ENCODE measurements at regions not wholly inside any gene's neighbourhood (a gene's known extent, or its start where the extent isn't known, plus 50 kb on each side); places are given as distances from the start of the nearest gene placed in this dataset.

DNA sequence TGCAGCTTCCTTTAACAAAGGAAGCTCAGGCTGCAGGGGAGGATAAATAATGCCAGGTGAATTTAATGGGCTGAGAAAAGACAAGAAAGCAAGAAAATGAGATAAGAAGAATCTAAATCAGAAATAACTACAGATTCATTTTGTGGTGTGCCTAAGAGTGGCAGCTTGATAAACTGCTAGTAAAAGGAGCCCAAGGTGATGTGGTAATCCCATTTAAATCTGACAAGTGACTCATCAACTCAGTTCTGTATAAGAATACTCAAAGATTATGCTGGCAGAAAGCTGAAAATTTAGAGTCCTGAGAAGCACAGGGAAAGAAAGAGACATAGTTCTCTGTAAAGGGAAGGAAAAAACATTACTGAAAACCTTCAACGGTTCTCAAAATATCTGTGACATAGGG is 109.4 kb upstream of the PDE1C start:
- no peak for DNase-seq (ENCODE audit: low read depth in 2 of 2)

DNA sequence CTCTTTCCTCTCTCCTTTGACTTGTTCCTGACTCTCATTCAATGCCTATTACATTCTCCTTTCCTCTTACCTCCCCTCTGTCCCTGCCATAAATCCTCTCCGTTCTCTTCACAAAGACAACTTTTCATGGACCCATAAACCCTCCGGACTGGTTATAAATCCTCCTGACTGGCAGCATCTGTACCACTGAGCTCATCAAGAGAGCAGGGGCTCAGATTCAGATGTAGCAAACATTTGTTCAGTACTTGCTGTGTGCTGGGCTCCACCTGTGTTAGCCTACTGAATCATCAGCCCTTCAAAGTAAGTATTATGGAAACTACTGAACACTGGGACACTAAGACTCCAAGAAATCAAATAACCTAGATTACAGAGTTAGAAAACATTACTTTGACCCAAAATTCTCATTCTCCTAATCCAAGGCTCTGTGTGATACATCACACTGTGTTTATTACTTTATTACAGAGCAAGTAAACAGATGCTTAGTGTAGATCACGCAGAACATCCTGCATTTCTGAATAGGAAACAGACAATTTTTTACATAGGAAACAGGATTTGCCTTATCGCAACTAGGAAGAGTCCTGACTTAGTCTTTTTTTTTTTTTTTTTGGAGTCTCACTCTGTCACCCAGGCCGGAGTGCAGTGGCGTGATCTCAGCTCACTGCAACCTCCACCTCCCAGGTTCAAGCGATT is 108.6 kb upstream of the PDE1C start:
- no peak for DNase-seq (ENCODE audit: low read depth in 2 of 2)

DNA sequence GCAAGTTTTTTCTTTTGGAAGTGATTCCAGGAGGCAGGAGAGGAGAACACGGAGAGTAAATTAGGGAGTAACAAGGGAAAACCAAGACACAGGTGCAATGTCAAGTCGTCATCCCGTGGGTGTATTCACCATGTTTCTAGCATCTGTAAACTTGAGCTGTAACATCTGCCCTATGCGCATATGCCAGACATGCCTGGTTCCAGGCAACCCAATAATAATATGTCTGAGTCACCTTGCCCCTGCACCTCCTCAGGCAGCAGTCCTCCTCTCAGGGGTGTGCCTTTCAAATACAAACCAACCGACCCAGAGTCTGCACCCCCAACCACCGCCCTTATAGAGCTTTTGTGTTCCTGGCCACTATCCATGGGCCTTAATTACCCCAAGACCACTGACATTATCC is 107.0 kb upstream of the PDE1C start:
- DNase-seq (ENCODE audit: low read depth in 2 of 2) = no peak

DNA sequence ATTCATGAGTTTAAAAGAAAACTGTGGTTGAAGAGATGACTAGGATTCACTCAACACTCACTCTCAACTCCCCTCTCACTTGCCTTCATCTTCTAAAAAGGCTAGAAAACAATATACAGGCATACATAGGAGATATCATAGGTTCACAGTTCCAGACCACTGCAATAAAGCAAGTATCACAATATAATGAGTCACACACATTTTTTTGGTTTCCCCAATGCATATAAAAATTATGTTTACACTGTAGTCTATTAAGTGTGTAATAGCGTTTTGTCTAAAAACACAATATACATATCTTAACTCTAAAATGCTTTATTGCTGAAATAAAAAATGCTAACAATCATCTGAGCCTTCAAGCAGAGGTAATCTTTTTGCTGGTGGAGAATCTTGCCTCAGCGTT is 104.9 kb upstream of the PDE1C start:
- DNase-seq (ENCODE audit: low read depth in 2 of 2) = no peak

DNA sequence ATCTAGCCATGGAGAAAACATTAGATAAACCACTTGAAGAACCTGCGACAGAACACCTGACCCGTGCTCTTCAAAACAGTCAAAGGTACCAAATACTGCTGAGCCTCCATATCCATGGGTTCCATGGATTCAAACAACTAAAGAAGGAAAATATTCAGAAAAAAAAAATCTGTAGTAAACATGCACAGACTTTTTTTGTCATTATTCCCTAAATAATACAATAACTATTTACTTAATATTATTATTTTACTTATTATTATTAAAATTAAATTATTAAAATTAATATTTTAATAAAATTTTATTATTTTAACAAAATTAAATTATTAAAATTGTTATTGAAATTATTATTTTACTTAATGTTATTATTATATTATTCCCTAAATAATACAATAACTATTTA is 101.0 kb upstream of the PDE1C start:
- DNase-seq (ENCODE audit: low read depth in 2 of 2) = no peak

DNA sequence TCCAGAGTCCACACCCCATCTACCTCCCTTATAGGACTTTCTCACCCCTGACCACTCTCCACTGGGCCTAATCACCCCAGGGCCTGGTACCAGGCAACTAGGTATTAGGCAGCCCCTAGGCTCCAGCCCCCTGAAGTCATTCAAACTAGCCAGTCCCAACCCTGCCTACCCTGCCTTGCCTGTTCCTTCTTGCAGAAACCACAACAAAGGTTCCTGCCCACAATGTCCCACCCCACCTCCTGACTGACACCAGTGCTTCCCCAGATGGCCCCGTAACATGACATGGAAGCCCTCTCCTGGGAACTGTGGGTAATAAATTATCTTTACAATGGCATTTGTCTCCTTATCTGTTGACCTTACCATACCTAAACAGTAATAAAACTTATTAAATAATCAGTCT is 100.6 kb upstream of the PDE1C start:
- no peak for DNase-seq (ENCODE audit: low read depth in 2 of 2)

DNA sequence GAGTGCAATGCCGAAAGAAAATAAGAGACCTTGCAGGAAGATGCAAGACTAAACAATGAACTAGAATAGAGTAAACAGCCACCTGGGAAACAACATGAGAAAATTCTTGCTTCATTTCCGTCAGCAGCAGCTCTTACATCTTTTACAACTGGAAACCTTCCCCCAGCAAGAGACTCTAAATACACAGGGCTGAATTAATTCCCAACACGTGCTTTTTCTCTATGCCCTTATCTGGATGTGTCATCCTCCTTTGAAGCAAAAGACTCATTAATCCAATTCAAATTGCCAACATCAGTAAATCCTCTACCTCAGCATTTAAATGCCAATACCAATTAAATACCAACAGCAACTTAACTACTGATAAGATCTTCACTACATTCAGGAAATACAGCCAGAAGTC is 99.0 kb upstream of the PDE1C start:
- DNase-seq (ENCODE audit: low read depth in 2 of 2) = no peak

DNA sequence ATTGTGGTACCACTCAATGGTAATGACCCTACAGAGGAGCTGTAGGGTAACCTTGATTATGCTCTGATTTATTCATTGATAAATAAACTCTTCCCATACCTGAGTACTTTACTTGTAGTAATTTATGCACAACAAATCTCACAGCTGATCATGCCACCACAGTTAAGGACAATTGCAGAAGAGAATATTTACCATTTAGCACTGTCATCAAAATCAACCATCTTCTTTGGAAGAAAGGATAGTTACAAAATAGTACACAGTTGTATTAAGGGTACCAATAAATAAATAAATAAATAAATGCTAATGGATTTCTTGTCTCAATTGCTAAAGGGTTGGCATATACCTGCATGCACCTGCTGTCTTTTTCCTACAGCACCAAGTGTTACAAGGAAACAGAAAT is 97.6 kb upstream of the PDE1C start:
- no peak for DNase-seq (ENCODE audit: low read depth in 2 of 2)

DNA sequence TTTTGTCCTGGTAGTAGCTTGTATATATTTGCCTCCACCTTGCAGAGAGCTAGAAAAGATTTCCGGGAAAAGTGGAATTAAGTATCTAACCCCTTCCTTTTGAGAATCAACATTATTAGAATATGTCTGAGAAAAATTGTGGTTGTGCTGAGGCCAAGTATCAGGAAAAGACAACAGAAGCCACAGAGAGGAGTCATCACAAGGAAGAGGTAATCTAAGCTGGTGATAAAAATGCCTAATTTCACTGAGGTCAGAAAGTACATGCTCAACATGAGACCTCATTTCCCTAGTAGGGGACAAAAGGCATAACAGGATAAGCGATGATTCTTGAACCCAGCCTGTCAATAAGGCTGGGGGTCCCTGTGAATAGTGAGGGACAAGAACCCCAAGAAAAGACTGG is 97.0 kb upstream of the PDE1C start:
- DNase-seq (ENCODE audit: low read depth in 2 of 2) = no peak

DNA sequence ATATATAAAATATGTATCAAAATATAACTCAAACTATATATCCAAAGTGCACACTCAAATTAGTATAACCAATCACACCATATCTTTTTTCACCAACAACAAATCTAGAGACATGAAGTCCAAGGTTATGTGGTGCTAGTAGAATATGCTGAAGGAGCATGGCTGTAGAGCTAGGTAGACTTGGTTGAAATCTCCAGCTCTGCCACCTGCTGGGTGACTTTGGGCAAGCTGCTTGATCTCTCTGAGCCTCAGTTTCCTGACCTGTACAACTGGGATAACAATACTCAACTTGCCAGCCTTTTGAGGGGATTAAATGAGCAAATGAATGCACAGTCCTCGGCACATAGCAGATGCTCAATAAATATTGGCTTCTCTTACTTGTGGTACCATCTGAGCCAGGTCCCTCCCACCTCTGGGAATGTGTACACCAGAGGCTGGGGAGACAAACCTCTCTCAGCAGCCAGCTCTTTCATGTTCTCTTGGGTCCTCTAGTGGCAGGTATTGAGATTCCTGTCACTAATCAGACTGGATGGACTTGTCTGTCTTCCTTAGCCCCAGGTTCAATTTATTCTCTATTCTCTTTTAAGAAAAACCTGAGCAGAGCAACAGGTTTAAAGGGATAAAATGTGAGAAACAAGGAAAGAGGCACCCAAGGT is 94.3 kb upstream of the PDE1C start:
- DNase-seq (ENCODE audit: low read depth in 2 of 2) = no peak

DNA sequence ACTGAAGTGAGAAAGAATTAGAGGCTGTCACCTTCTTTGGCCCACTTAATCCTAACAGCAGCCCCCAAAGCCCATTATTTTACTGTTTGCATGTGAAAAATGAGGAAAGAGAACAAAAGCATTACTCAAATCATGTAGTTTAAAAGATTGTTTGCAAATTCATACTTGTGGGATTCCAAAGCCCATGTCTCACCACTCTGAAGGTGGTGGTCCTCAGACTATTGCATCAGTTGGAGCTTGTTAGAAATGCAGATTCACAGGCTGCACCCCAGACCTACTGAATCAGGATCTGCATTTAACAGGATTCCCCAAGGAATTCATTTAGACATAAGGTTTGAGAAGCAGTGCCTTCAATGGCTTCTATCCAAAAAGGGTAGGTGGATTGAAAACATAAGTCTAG is 93.7 kb upstream of the PDE1C start:
- no peak for DNase-seq (ENCODE audit: low read depth in 2 of 2)

DNA sequence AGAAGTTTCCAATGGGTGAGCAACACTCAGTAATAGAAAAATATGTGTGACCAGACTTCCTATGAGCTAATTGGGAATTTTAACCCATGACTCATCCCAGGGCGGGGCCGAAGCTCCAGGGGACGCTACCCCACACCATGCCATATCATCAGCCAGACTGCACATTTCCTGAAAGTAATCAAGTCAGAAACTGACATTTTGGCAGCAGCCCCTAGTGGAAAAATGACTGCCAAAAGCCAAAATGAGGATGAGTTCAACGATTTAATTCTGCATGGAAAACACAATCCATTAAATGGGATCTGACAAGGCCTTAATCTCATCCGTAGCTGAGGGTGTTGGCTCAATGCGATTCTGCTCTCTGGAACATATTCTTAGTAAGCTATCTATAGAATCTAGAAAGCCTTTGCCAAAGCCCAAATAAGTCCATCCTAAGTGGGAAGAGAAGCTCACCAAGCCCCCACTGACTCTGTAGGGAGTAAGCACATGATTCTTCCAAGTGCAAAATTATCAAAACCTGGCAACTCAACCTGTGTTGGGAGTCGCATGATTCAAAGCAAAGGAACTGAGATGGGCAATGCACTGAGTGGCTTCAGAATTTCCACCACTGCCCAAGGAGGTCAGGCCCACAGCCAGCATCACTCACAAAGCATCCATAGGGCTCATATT is 93.1 kb upstream of the PDE1C start:
- no peak for DNase-seq (ENCODE audit: low read depth in 2 of 2)

DNA sequence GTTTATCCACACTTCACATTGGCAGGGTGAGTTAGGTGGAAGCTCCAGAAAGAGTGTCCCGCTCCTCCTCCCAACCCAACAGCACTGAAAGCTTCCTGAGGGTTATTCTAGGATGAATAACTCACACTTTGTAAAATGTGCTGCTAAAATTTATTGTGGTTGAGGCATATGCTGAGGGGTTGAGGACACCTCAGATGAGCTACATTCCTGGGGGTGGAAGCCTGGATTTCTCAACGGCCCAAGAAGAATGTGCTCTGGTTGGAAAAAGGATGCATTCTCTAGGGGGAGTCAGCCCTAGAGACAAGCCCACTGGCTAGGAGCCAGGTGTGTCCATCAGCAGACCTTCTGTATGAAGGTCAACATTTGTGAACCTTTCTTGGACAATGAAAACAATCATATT is 91.5 kb upstream of the PDE1C start:
- no peak for DNase-seq (ENCODE audit: low read depth in 2 of 2)

DNA sequence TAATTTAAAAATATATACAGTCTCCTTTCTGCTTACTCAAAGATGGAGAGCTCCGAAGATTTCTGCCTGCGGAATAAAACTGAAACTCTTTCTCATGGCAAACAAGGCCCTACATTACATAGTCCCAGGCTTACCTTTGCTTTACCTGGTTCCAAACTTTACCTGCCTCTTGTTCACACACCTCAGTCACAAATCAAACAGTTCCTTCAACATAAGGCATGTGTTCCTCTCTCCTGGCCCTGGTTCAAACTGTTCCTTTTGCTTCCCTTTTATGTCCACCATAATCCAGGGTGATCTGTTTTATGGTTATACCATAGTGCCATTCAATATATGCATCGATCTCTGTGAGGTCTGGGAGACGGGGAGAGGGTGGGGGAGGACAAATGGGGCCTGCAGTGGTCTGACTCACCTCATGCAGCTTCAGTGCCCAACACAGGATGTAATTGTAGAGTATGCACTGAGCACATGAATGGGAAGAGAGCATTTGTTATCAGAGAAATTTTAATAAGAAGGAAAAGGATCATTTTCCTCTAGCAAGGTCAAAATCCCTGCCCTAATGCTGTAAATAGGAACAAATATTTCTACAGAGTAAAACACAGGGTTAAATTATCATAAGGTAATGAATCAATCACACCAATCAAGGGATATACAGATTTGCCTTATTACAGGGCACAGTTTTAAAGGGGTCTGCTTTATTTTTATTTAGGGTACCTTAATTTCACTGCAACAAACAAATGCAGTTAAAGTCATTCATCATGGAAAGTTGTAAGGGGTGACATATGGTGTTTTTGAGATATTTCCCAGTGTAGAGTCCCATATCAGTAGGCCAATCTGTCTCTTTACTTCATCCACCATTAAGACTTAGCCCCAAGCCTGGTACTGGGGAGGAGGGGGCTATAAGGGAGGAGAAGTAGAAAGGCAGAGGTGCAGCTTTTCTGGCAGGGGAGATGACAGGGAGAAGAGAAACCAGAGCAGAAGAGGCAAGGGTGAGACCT is 88.8 kb upstream of the PDE1C start:
- DNase-seq (ENCODE audit: low read depth in 2 of 2) = no peak

DNA sequence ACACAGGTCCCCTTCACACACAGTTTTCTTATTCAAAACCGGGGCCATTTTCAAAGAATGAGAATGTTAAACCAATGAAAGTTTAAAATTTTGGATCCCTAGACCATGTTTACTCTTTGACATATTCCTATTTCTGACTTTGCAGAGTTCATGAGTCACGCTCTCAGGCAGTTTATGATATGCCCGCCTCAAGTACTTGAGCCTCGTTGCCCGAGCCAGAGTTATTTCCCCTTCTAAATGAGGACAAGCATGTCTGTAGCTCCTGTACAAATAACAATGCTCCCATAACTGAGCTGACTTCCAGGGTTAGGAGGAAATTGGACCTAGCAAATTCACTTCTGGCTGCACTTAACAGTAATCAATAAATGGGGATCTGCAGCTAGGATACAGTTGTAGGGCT is 87.9 kb upstream of the PDE1C start:
- no peak for DNase-seq (ENCODE audit: low read depth in 2 of 2)

DNA sequence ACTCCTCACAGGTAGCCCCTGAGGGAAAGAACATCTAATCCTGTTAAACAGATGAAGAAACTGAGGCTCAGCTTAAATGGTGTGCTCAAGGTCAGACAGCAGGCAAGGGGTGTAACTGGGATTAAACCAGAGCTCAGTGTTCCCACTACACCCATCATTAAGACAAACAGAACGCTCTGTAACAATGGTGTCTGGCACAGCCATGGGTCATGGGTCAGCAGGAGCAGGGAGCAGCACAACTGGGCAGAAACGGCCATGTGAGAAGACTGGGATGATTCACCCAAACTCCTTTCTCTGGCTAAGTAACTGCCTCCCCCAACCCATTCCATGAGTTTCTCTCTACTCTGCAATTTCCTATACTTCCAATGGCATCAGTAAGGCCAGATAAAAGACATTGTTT is 85.5 kb upstream of the PDE1C start:
- no peak for DNase-seq (ENCODE audit: low read depth in 2 of 2)

DNA sequence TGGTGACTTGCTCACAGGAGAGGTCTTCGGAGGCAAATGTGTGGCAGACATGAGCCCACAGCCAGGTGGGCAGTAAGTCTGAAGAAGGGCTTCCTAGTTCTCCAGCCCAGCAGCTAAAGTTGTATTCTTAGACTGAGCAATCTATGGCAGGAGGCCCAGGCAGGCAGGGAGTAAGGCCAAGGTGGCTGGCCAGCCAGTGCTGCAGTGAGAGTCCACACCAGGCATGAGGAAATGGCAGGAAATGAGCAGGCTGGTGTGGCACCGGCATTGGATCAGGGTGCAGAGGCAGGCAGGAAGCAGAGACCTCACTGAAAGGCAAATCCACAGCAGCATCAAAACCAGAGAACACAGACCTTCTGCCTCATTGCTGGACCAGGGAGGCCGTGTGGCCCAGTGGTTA is 84.6 kb upstream of the PDE1C start:
- no peak for DNase-seq (ENCODE audit: low read depth in 2 of 2)

DNA sequence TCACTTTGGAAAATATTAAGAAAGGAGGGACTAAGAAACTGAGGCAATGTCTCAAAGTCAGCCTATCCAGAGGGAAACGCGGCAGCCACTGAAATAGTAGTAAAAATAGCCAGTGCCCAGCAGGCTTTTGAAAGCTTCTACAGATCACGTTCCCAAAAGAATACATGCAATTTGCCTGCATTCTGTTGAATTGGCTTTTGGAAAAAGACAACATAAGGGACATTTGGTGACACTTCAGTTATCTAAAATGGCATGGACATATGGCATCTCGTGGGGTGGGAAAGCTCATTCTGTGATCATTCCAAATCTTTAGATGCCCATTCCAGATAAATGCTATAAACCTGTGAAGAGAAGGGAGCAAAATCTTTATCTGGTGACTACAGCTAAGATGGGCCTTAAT is 82.8 kb upstream of the PDE1C start:
- no peak for DNase-seq (ENCODE audit: low read depth in 2 of 2)

DNA sequence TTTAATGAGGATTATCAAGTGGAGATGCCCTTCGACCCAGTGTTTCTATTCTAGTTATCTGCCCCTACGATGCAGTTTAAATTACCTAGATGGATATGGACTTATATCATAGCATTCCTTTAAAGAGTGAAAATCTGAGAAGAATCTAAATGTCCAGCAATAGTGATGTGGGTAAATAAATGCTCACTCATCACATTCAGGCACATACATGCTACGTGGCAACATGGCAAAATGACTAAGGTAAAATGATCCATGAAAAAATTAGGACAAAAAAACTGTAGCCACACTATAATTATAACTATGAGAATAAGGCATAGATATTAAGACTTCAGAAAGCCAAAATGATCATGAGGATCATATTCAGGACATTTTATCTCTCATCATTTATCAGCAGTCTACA is 82.4 kb upstream of the PDE1C start:
- DNase-seq (ENCODE audit: low read depth in 2 of 2) = no peak

DNA sequence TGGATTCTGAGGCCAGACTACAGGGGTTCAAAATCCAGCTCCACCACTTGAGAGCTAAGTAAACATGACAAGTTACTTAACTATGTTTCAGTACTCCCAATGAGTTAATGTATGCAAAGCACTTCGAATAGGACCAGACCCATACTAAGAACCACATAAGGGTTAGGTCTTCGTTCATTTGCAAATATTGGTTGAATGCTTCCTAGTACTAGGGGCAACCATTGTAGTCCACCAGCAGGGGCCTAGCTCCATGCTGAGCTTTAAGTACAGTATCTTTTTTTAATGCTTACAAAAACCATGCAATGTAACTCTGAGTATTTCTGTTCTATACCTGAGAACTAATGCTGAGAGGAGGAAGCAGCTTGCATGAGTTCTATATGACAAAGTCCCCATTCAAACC is 80.4 kb upstream of the PDE1C start:
- no peak for DNase-seq (ENCODE audit: low read depth in 2 of 2)

DNA sequence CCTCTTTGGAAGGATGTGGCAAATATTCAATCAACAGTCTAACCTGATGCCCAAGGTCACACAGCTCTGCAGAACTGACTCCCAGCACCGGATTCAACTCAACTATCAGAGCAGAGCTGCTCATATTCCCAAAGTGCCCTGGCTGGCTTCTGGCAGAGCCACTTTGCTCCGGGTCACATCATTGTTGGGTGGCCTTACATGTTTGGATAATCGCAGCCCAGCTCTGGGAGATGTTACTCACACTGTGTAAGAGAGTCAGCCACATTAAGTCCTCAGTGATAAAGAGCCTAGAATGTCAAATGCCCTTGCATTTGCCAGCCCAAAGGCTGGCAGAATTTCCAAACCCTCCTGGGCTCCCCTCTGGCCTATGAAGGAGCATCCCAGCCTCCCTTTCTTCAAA is 79.8 kb upstream of the PDE1C start:
- DNase-seq (ENCODE audit: low read depth in 2 of 2) = no peak

DNA sequence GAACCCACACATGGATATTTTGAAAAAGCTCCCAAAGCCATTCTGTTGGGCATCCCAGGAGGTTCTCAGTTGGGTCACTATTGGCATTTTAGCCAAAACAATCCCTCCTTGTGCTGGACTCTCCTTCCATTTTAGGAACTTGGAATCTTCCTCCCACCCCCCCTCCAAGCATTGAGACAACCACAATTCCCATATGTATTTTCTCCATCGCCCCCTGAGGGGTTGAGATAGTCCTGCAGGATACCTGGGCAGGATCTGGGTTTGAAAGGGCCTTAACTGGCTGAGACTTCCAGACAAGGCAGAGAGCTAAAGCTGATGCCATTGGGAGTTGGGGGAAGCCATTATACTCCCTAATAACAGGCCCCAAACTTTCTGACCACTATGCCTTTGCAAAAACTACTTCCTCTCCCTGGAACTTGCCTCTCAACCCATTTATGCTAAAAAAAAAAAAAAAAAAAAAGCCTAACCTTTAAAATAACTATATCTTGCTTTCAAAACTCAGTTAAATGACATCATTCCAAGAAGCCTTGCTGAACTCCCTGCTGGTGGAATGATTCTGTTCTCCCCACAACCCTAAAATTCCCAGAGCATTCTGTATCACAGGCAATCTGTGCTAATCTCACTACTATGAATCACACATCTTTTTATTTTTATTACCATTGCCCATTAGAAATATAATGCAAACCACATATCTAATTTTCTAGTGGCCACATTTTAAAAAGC is 77.5 kb upstream of the PDE1C start:
- DNase-seq (ENCODE audit: low read depth in 2 of 2) = no peak
